SK-N-SH treated with all-trans-retinoic acid at 6 μM for 48 hours (cell line): ENCODE measurements at regions not wholly inside any gene's neighbourhood (a gene's known extent, or its start where the extent isn't known, plus 50 kb on each side); places are given as distances from the start of the nearest gene placed in this dataset.

Source experiments
- ATAC-seq: fragments of 200-7000 bp; cut with Tn5 transposase; 3 replicates; pipeline ENCODE4 v1.9.1; 2020; ENCODE audit warnings: mild to moderate bottlenecking, moderate library complexity
- ARNTL ChIP-seq: fragments of 450-650 bp; formaldehyde crosslinking; IDR thresholded peaks from 2 replicates; pipeline ENCODE4 v1.5.0; 2020; ENCODE audit warnings: low read depth, mild to moderate bottlenecking, moderate library complexity, borderline replicate concordance
- CSRNP3 ChIP-seq: fragments of 250-450 bp; sonication (Bioruptor Pico); IDR thresholded peaks from 2 replicates; pipeline ENCODE4 v1.5.1; 2021; ENCODE audit warnings: mild to moderate bottlenecking, moderate library complexity
- ESRRG ChIP-seq: fragments of 250-450 bp; sonication (Bioruptor Pico); IDR thresholded peaks from 2 replicates; pipeline ENCODE4 v1.6.1; 2021; ENCODE audit warnings: mild to moderate bottlenecking
- OSR1 ChIP-seq: fragments of 250-450 bp; sonication (Bioruptor Pico); IDR thresholded peaks from 2 replicates; pipeline ENCODE4 v1.8.0; 2022; ENCODE audit warnings: moderate library complexity, mild to moderate bottlenecking, inconsistent platforms
- PATZ1 ChIP-seq: fragments of 250-450 bp; sonication (Bioruptor Pico); IDR thresholded peaks from 2 replicates; pipeline ENCODE4 v1.8.0; 2020; ENCODE audit warnings: mild to moderate bottlenecking, moderate library complexity, borderline replicate concordance
- POU6F1 ChIP-seq: fragments of 250-450 bp; sonication (Bioruptor Pico); IDR thresholded peaks from 2 replicates; pipeline ENCODE4 v1.8.0; 2021; ENCODE audit warnings: low read depth, mild to moderate bottlenecking, moderate library complexity, borderline replicate concordance
- RARB ChIP-seq: fragments of 250-450 bp; sonication (Bioruptor Pico); IDR thresholded peaks from 2 replicates; pipeline ENCODE4 v1.8.0; 2021; ENCODE audit warnings: mild to moderate bottlenecking, moderate library complexity
- SNAI2 ChIP-seq: fragments of 250-450 bp; sonication (Bioruptor Pico); IDR thresholded peaks from 2 replicates; pipeline ENCODE4 v1.5.0; 2020; ENCODE audit warnings: mild to moderate bottlenecking, moderate library complexity
- TCF4 ChIP-seq: fragments of 250-450 bp; sonication (Bioruptor Pico); IDR thresholded peaks from 2 replicates; pipeline ENCODE4 v1.8.0; 2021; ENCODE audit warnings: mild to moderate bottlenecking, moderate library complexity, borderline replicate concordance
- TOX ChIP-seq: fragments of 250-450 bp; sonication (Bioruptor Pico); IDR thresholded peaks from 2 replicates; pipeline ENCODE4 v1.8.0; 2021; ENCODE audit warnings: mild to moderate bottlenecking, moderate library complexity, borderline replicate concordance
- TSHZ2 ChIP-seq: fragments of 250-450 bp; sonication (Bioruptor Pico); IDR thresholded peaks from 2 replicates; pipeline ENCODE4 v1.5.0; 2020; ENCODE audit warnings: mild to moderate bottlenecking, moderate library complexity
- ZC3H10 ChIP-seq: fragments of 250-450 bp; sonication (Bioruptor Pico); IDR thresholded peaks from 2 replicates; pipeline ENCODE4 v1.5.1; 2021; ENCODE audit warnings: mild to moderate bottlenecking, moderate library complexity
- ZFP3 ChIP-seq: fragments of 250-450 bp; sonication (Bioruptor Pico); IDR thresholded peaks from 2 replicates; pipeline ENCODE4 v1.5.0; 2020; ENCODE audit warnings: mild to moderate bottlenecking, moderate library complexity
- ZNF565 ChIP-seq: fragments of 450-650 bp; formaldehyde crosslinking; conservative IDR thresholded peaks from 2 replicates; pipeline ENCODE4 v1.5.0; 2020; ENCODE audit warnings: low read depth, mild to moderate bottlenecking, moderate library complexity
- ZNF70 ChIP-seq: fragments of 450-650 bp; formaldehyde crosslinking; IDR thresholded peaks from 2 replicates; pipeline ENCODE4 v1.5.0; 2020; ENCODE audit warnings: mild to moderate bottlenecking, moderate library complexity
- ZNF8 ChIP-seq: fragments of 450-650 bp; formaldehyde crosslinking; IDR thresholded peaks from 2 replicates; pipeline ENCODE4 v1.5.0; 2020; ENCODE audit warnings: mild to moderate bottlenecking, moderate library complexity

GRCh38 chr4:180240670-180241069 is 2002.5 kb upstream of the TENM3 start:
- TF ChIP-seq TSHZ2 (CRISPR knock-in tag) (no peak), PATZ1 (CRISPR knock-in tag) (no peak), SNAI2 (CRISPR knock-in tag) (no peak), POU6F1 (CRISPR knock-in tag) (no peak), ZNF565 (CRISPR knock-in tag) (no peak), ZNF8 (CRISPR knock-in tag) (no peak), ZC3H10 (CRISPR knock-in tag) (no peak), CSRNP3 (CRISPR knock-in tag) (no peak), RARB (CRISPR knock-in tag) (no peak), OSR1 (CRISPR knock-in tag) (no peak), TOX (CRISPR knock-in tag) (no peak), ARNTL (CRISPR knock-in tag) (no peak), TCF4 (CRISPR knock-in tag) (no peak), ZFP3 (CRISPR knock-in tag) (no peak), ZNF70 (no peak)
- TF ChIP-seq, all 23 proteins: peak for 0
- ATAC-seq = no peak

- no peak for ATAC-seq
These were observed 1989.8 kb upstream of the TENM3 start for GRCh38 chr4:180253419-180253818.

GRCh38 chr4:180261346-180261745 is 1981.9 kb upstream of the TENM3 start:
- no peak for ATAC-seq
- no peak for TF ChIP-seq ESRRG (CRISPR knock-in tag)
- no peak for TF ChIP-seq CSRNP3 (CRISPR knock-in tag)
- TF ChIP-seq POU6F1 (CRISPR knock-in tag) = no peak
- no peak for TF ChIP-seq TSHZ2 (CRISPR knock-in tag)
- TF ChIP-seq PATZ1 (CRISPR knock-in tag) = no peak
- TF ChIP-seq ZNF8 (CRISPR knock-in tag) = no peak

More at GRCh38 chr4:180253419-180253818, 1989.8 kb upstream of the TENM3 start:
- TF ChIP-seq CSRNP3 (CRISPR knock-in tag) (no peak), ESRRG (CRISPR knock-in tag) (no peak), ZNF565 (CRISPR knock-in tag) (no peak)
- TF ChIP-seq, all 23 proteins: peak for 0
